ENCODE measurements at regions not wholly inside any gene's neighbourhood (a gene's known extent, or its start where the extent isn't known, plus 50 kb on each side); places are given as distances from the start of the nearest gene placed in this dataset.

- no peaks in the 10 kb centered on the region for H3K36me3 ChIP-seq
- intact Hi-C loops (cut with DNase I), result no loop called here
- H3K4me1 ChIP-seq, result peaks cover 0 to 20% (median 0%) of the 10 kb centered on the region in 3 donors
- H3K27me3 ChIP-seq, result no peaks in the 10 kb centered on the region
- H3K4me3 ChIP-seq, result no peak overlapping the region
- no peak overlapping the region for H3K27ac ChIP-seq
- H3K9me3 ChIP-seq, result no peaks in the 10 kb centered on the region
- DNase-seq, result no peak
- TF ChIP-seq POLR2A (IDR thresholded peaks at IDR 0.05) (no peak), CTCF (IDR thresholded peaks at IDR 0.05) (no peak)
Measured at GRCh38 chr12:70032076-70032475, 207.0 kb downstream of the MYRFL start.

- WGBS, 2 donors, result 77 to 87% methylated on average over 3 of the region's 3 CpGs
- no peak overlapping the region for H3K27ac ChIP-seq
- intact Hi-C loops (cut with DNase I), result no loop called here
- DNase-seq, result no peak
- H3K9me3 ChIP-seq, result no peaks in the 10 kb centered on the region
- no peaks in the 10 kb centered on the region for H3K36me3 ChIP-seq
- no peak for TF ChIP-seq CTCF (IDR thresholded peaks at IDR 0.05)
- no peak for TF ChIP-seq POLR2A (IDR thresholded peaks at IDR 0.05)
- H3K4me1 ChIP-seq, result peaks cover 0 to 20% (median 0%) of the 10 kb centered on the region in 3 donors
- no peaks in the 10 kb centered on the region for H3K27me3 ChIP-seq
- H3K4me3 ChIP-seq, result no peak overlapping the region
Measured at GRCh38 chr12:70033310-70033709, 208.3 kb downstream of the MYRFL start.

- no peak for DNase-seq
- intact Hi-C loops (cut with DNase I), result no loop called here
- 67 to 69% methylated on average over 2 of the region's 2 CpGs for WGBS, 2 donors
- Histone ChIP-seq H3K27ac (no peak overlapping the region), H3K36me3 (no peaks in the 10 kb centered on the region), H3K27me3 (no peaks in the 10 kb centered on the region), H3K4me3 (no peak overlapping the region), H3K9me3 (no peaks in the 10 kb centered on the region), H3K4me1 (peaks cover 0 to 12% (median 6%) of the 10 kb centered on the region in 3 donors)
- TF ChIP-seq POLR2A (IDR thresholded peaks at IDR 0.05) (no peak), CTCF (IDR thresholded peaks at IDR 0.05) (no peak)
Measured at GRCh38 chr12:70040141-70040540, 203.1 kb upstream of the CNOT2 start.

- Histone ChIP-seq H3K4me1 (peaks cover 0 to 25% (median 6%) of the 10 kb centered on the region in 3 donors), H3K27ac (no peak overlapping the region), H3K36me3 (no peaks in the 10 kb centered on the region), H3K27me3 (no peaks in the 10 kb centered on the region), H3K4me3 (no peak overlapping the region), H3K9me3 (no peaks in the 10 kb centered on the region)
- TF ChIP-seq CTCF (IDR thresholded peaks at IDR 0.05) (no peak), POLR2A (IDR thresholded peaks at IDR 0.05) (no peak)
- DNase-seq, result no peak
- WGBS, 2 donors, result 62 to 69% methylated on average over 6 of the region's 6 CpGs
- intact Hi-C loops (cut with DNase I), result no loop called here
Measured at GRCh38 chr12:70042675-70043074, 200.6 kb upstream of the CNOT2 start.

GRCh38 chr12:70043490-70044138, 199.6 kb upstream of the CNOT2 start:
- Histone ChIP-seq H3K36me3 (no peaks in the 10 kb centered on the region), H3K9me3 (no peaks in the 10 kb centered on the region), H3K27me3 (no peaks in the 10 kb centered on the region), H3K4me3 (no peak overlapping the region), H3K4me1 (peaks cover 0 to 35% (median 6%) of the 10 kb centered on the region in 3 donors), H3K27ac (no peak overlapping the region)
- TF ChIP-seq CTCF (IDR thresholded peaks at IDR 0.05) (no peak), POLR2A (IDR thresholded peaks at IDR 0.05) (no peak)
- WGBS, 2 donors, result 69 to 75% methylated on average over 3 to 4 of the region's 4 CpGs
- intact Hi-C loops (cut with DNase I), result no loop called here
- DNase-seq, result no peak
